Mammary epithelial cell (primary cell): ENCODE measurements at regions not wholly inside any gene's neighbourhood (a gene's known extent, or its start where the extent isn't known, plus 50 kb on each side); places are given as distances from the start of the nearest gene placed in this dataset.

Experiments used
- EZH2 ChIP-seq: IDR thresholded peaks from 2 replicates; pipeline ENCODE4 v1.6.1; 2012; ENCODE audit warnings: low read length, inconsistent platforms, borderline replicate concordance
- TF ChIP-seq, protein P1 (sequence below), 2 donors: IDR thresholded peaks in 1 of 2; conservative IDR thresholded peaks in 1 of 2; 2 replicates each; pipeline ENCODE4 v1.5.1; 2011 to 2012; ENCODE audit warnings: inconsistent platforms in 2 of 2, low read length in 2 of 2, mild to moderate bottlenecking in 2 of 2, control low read depth in 1 of 2, low read depth in 1 of 2; ENCODE audit not compliant: insufficient read depth in 1 of 2; ENCODE audit errors: extremely low read depth in 1 of 2

GRCh38 chr5:30890377-30890776 is 303.1 kb upstream of the CDH6 start:
- no peak for TF ChIP-seq EZH2
- TF ChIP-seq, protein P1, sequence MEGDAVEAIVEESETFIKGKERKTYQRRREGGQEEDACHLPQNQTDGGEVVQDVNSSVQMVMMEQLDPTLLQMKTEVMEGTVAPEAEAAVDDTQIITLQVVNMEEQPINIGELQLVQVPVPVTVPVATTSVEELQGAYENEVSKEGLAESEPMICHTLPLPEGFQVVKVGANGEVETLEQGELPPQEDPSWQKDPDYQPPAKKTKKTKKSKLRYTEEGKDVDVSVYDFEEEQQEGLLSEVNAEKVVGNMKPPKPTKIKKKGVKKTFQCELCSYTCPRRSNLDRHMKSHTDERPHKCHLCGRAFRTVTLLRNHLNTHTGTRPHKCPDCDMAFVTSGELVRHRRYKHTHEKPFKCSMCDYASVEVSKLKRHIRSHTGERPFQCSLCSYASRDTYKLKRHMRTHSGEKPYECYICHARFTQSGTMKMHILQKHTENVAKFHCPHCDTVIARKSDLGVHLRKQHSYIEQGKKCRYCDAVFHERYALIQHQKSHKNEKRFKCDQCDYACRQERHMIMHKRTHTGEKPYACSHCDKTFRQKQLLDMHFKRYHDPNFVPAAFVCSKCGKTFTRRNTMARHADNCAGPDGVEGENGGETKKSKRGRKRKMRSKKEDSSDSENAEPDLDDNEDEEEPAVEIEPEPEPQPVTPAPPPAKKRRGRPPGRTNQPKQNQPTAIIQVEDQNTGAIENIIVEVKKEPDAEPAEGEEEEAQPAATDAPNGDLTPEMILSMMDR (conservative IDR thresholded peaks at IDR 0.05 in 1 of 2, IDR thresholded peaks at IDR 0.05 in 1 of 2; ENCODE audit: extremely low read depth in 1 of 2, insufficient read depth in 1 of 2, low read depth in 1 of 2, low read length in 2 of 2), result no peak
